ENCODE measurements at regions not wholly inside any gene's neighbourhood (a gene's known extent, or its start where the extent isn't known, plus 50 kb on each side); places are given as distances from the start of the nearest gene placed in this dataset.

- Histone ChIP-seq H2AFZ (ENCODE audit: low read length) (no peak overlapping the region), H4K91ac (ENCODE audit: insufficient read length, low read depth, low read length) (no peak overlapping the region), H3T11ph (ENCODE audit: low read length) (no peak overlapping the region), H3K9me3 (ENCODE audit: control insufficient read depth, low read depth, low read length) (no peaks in the 10 kb centered on the region), H2BK12ac (ENCODE audit: insufficient read length, low read depth, low read length) (no peak overlapping the region), H2BK5ac (ENCODE audit: insufficient read length, low read length) (no peak overlapping the region), H3K56ac (ENCODE audit: insufficient read length, low read depth, low read length) (no peak overlapping the region), H3K23me2 (ENCODE audit: insufficient read length, low read depth, low read length, poor library complexity, severe bottlenecking) (no peaks in the 10 kb centered on the region), H3K23ac (ENCODE audit: insufficient read length, low read depth, low read length) (no peak overlapping the region), H3K27me3 (ENCODE audit: insufficient read depth, low read length) (no peaks in the 10 kb centered on the region), H4K8ac (replicated peaks; ENCODE audit: insufficient read length, low read depth, low read length) (no peak overlapping the region), H3K18ac (ENCODE audit: insufficient read length, low read depth, low read length) (no peak overlapping the region), H2BK20ac (ENCODE audit: low read depth, low read length, poor library complexity, severe bottlenecking) (no peak overlapping the region), H3K79me2 (ENCODE audit: insufficient read depth, low read length) (no peaks in the 10 kb centered on the region), H3K9ac (ENCODE audit: extremely low read depth, insufficient read length, low read length) (no peak overlapping the region), H3K79me1 (ENCODE audit: insufficient read depth, low read depth, low read length, poor library complexity, severe bottlenecking) (no peaks in the 10 kb centered on the region), H2BK15ac (ENCODE audit: low read depth, low read length) (no peak overlapping the region), H3K14ac (ENCODE audit: insufficient read depth, low read length) (no peak overlapping the region), H4K20me1 (ENCODE audit: control insufficient read depth, insufficient read depth, insufficient read length) (no peaks in the 10 kb centered on the region), H3K4me1 (ENCODE audit: insufficient read depth, low read length) (no peaks in the 10 kb centered on the region; the same call in 1 of the 2 replicates), H2AK5ac (ENCODE audit: insufficient read length, low read length) (no peak overlapping the region), H3K4ac (ENCODE audit: low read depth, low read length) (no peak overlapping the region), H2BK120ac (ENCODE audit: low read depth, low read length, poor library complexity, severe bottlenecking) (no peak overlapping the region), H3K27ac (ENCODE audit: insufficient read length, low read depth, low read length) (no peak overlapping the region), H3K4me2 (ENCODE audit: insufficient read depth, insufficient read length, low read length) (no peak overlapping the region), H4K5ac (ENCODE audit: insufficient read length, low read depth, low read length) (no peak overlapping the region)
- no CpG with 5 or more reads among the region's 3 CpGs for WGBS (ENCODE audit: extremely low coverage, insufficient read length, low lambda C conversion rate)
- Mint-ChIP-seq H3K4me1 (peaks cover 20 to 22% of the 10 kb centered on the region in 2 experiments), H3K27ac (no peak overlapping the region), H3K27me3 (ENCODE audit: low read depth) (peaks cover 1% of the 10 kb centered on the region; the same call in 1 of the 2 replicates), H3K4me3 (no peak overlapping the region), H3K36me3 (ENCODE audit: insufficient read depth in 1 of 3, low read depth in 3 of 3) (no peaks in the 10 kb centered on the region), H3K9me3 (no peaks in the 10 kb centered on the region)
- TF ChIP-seq, protein P1, sequence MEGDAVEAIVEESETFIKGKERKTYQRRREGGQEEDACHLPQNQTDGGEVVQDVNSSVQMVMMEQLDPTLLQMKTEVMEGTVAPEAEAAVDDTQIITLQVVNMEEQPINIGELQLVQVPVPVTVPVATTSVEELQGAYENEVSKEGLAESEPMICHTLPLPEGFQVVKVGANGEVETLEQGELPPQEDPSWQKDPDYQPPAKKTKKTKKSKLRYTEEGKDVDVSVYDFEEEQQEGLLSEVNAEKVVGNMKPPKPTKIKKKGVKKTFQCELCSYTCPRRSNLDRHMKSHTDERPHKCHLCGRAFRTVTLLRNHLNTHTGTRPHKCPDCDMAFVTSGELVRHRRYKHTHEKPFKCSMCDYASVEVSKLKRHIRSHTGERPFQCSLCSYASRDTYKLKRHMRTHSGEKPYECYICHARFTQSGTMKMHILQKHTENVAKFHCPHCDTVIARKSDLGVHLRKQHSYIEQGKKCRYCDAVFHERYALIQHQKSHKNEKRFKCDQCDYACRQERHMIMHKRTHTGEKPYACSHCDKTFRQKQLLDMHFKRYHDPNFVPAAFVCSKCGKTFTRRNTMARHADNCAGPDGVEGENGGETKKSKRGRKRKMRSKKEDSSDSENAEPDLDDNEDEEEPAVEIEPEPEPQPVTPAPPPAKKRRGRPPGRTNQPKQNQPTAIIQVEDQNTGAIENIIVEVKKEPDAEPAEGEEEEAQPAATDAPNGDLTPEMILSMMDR (conservative IDR thresholded peaks at IDR 0.05): no peak
- DNase-seq: no peak
Measured at GRCh38 chr15:60138397-60138968, 134.4 kb downstream of the FOXB1 start.

All from H9 (cell line).